Islet precursor cell (in vitro differentiated cells): ENCODE measurements at regions not wholly inside any gene's neighbourhood (a gene's known extent, or its start where the extent isn't known, plus 50 kb on each side); places are given as distances from the start of the nearest gene placed in this dataset.

ENCODE experiments used
- DNase-seq: peaks from one replicate; pipeline ENCODE4 v3.0.0-alpha.2; 2018

- no peak for DNase-seq
Measured at GRCh38 chr18:72180689-72181088, 363.5 kb downstream of the CBLN2 start.

- DNase-seq = no peak
Measured at GRCh38 chr18:72174972-72175649, 369.0 kb downstream of the CBLN2 start.

GRCh38 chr18:72171596-72171995, 372.5 kb downstream of the CBLN2 start:
- DNase-seq = no peak

DNA sequence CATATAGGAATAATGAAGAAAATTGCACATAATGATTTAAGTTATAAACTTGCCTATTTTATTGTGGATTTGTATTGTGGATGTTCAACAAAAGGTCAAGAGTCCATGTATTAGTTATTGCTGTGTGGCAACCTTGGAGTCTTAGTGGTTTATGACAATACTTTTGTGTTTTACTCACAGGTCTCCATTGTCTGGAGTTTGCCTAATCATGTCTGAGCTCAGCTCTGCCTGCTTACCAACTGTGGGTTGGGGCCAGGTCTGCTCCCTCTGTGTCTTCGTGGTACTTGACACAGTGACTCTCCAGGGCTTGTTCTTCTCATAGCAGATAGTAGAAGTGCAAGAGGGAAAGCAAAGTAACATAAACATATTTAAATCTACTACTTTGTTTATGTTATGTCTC, 382.5 kb downstream of the CBLN2 start:
- DNase-seq = no peak

DNA sequence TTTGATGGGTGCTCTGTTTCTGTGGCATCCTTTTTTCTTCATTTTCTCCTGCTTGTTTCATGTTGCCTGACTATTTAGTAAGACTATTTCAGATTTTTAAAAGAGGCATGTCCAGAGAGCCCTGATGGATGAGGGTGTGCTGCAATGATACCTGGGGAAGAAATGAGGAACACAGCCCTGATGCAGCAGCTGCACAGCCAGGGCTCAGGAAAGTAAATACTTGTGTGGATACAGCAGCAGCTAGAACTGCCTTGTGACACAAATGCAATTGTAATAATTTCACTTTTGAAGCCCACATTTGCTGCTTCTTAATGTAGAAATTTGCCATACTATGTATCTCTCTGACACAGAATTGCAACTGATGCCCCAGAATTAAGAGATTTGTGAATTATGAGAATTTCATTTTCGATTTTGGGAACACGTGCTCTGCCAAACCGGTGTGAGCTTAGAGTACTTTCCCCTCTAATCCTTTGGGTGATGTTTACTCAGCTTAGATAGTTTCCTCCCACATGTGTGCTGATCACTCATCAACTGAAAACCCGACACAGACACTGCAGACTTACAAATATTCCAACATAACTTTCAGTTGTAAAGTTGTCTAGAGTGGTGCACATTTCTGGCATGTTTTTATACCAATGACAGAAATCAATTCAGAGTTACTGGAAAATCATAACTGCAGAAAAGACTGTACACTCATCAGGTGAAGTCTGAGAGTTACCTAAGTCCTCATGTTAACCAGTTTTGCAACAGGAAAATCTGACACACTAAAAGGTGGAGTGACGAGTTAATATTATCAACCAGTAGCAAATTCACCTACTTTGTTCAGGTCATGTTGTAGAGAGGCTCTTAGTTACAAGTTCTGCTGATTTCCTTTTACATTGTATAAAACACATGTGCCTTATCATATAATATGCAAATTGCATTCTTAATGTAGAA, 383.4 kb downstream of the CBLN2 start:
- no peak for DNase-seq

DNA sequence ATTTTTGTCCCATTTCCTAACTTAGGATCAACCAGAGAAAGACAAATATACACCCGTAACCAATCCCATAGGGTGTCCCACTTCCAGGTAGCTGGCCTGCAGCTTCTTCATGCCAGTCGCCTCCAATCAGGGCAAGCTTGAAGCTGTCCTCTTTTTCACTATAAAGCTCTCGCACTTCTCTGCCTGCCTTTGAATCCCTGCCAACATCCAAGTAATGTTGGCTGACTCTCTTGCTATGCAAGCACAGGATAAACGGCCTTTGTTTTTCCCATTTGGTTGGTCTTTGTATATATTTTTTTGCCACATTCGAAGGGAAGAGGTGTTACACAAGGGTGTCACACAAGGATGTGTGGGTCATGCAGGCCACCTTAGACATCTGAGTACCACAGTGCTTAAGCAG, 388.8 kb downstream of the CBLN2 start:
- no peak for DNase-seq

DNA sequence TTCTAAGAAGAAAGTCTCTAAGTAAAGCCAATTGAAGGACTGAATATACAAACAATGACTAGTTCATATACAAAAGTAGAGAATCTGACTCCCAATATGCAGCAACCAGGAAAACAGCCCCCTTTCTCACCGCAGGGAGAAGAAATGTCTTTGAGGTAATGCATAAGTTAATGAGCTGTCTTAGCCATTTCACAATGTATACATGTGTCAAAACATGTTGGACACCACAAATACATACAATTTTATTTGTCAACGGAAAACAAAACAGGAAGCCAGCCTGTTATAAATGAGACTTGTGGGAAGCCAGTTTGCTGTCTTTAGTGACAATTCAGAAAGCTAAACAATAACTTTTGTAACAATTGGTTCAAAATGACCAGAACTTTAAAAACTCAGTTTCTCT, 389.2 kb downstream of the CBLN2 start:
- no peak for DNase-seq

GRCh38 chr18:72152935-72153334, 391.2 kb downstream of the CBLN2 start:
- DNase-seq = no peak

GRCh38 chr18:72147830-72148229, 396.3 kb downstream of the CBLN2 start:
- DNase-seq = no peak

DNA sequence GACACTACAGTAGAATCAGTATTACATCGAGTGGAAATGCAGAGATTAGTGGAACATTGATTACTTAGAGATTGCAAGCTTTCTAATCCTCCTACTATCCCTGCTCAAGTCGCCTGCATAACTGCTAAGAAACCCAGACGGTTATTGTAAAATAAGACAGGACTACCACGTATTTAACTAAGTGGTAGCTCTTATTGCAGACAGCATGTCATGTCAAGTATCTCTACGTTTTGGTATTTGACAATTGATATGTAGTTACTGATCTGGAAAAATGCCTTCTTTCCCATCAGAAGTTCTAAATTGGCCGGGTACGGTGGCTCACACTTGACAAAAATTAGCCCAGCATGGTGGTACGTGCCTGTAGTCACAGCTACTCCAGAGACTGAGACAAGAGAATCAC, 404.1 kb downstream of the CBLN2 start:
- no peak for DNase-seq

DNA sequence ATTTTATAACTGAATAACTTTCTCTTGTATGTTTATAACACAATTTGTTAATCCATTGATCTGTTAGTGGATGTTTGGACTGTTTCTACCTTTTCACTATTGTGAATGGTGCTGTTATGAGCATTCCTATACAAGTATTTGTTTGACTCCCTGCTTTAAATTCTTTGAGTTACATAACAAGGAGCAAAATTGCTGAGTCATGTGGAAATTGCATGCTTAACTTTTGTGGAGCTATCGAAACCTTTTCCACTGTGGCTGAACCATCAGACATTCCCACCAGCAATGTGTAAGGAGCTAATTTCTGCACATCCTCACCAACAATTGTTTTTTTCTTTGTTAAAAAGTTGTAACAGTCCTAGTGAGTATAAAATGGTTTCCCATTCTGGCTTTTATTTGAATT, 415.5 kb downstream of the CBLN2 start:
- no peak for DNase-seq

- DNase-seq = no peak
Measured at GRCh38 chr18:72122103-72122502, 422.0 kb downstream of the CBLN2 start.

GRCh38 chr18:72119082-72119481, 425.1 kb downstream of the CBLN2 start:
- DNase-seq = no peak

- no peak for DNase-seq
Measured at GRCh38 chr18:72114801-72115594, 429.1 kb downstream of the CBLN2 start.

DNA sequence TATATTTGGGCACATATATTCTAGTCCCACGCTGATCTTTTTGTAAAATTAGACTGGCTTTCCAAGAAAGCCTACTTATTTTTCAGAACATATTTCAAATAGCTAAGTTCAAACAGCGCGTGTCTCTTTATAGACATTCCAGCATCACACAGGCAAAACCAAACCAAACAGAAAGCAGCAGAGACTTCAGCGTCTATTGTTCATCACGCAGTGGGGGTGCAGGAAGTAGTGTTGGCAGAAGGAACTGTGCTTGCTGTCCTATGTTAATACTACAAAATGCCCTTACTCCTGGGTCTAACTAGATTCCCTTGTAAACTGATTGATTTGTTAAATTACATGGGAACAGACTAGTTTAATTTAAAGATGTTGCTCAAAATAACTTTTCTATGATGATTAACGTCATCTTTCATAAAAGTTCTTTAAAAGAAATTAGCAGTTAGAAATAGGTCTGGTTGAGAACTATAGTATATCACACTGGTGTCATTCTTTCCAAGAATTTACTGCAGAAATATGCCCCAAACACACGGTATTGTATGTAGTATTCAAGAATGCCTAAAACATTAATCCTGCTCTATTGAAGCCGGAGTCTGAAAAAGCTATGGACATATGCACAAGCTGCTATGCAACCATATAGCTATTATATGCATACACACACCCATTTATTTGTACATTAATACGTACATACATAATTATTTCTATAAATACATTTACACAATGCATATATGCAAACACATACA, 436.3 kb downstream of the CBLN2 start:
- DNase-seq = no peak

DNA sequence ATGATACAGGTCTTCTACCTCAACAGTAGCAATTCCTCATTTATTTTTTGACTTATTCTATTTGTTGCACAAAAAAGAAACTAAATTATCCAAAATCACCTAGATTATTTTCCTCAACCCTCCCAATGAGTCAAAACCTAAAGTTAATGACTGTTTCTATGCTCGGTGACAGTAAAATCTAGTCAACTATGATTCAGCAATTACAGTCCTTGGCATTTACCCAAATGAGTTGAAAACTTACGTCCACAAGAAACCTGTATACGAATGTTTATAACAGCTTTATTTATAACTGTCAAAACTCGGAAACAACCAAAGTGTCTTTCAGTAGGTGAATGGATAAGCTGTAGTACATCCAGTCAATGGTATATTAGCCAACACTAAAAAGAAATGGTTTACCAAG, 439.3 kb downstream of the CBLN2 start:
- no peak for DNase-seq

GRCh38 chr18:72102412-72102811, 441.7 kb downstream of the CBLN2 start:
- no peak for DNase-seq

GRCh38 chr18:72100465-72101004, 443.6 kb downstream of the CBLN2 start:
- no peak for DNase-seq

GRCh38 chr18:72091369-72091768, 452.8 kb downstream of the CBLN2 start:
- DNase-seq = no peak

DNA sequence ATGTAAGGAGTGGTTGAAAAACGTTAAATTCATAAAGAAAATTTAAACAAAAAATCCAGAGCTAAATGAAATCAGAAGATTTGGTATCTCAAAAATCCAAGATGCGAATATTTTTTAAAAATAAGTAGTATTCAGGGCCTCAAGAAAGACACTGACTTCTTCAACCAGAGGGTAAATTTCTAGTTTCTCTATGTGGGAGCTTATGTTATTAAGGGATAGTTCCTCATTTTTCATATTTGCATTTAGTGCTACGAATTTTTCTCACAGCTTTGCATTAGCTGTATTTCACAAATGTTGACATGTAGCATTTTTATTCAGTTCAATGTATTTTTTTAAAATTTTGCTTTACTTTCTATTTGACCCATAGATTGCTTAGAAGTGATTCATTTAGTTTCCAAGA, 454.7 kb downstream of the CBLN2 start:
- no peak for DNase-seq

DNA sequence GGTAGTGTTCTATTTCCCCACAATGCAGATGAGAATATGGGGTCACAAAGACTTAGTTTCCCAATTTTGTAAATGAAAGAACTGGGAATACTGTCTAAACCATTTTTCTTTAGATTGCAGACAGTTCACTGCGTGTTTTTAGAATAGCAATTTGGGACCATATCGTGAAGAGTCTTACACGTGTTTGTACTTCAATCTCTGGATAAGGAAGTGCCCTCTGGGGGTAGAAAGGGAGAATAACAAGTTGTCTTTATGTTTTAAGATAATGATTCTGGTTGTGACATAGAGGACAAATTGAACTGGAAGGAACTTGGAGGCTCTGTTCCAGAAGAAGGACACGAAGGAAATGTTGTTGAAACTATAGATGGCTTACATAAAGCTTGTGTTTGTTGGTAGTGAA, 457.7 kb downstream of the CBLN2 start:
- DNase-seq = no peak

- DNase-seq = no peak
Measured at GRCh38 chr18:72075040-72075439, 469.1 kb downstream of the CBLN2 start.

GRCh38 chr18:72063001-72063400, 481.1 kb downstream of the CBLN2 start:
- no peak for DNase-seq
